Thyroid gland (tissue), 4 donors: ENCODE measurements at regions not wholly inside any gene's neighbourhood (a gene's known extent, or its start where the extent isn't known, plus 50 kb on each side); places are given as distances from the start of the nearest gene placed in this dataset.

Source experiments
- DNase-seq, 2 donors: peaks; one replicate each; pipeline ENCODE4 v3.0.0-alpha.2; 2019
- H3K27ac ChIP-seq, 3 donors: fragments of 200-600 bp; sonication (generic); 1 replicate in 2 of 3; 2 replicates in 1 of 3; pipeline ENCODE4 v1.5.1; 2016 to 2019; ENCODE audit warnings: mild to moderate bottlenecking in 1 of 3, moderate library complexity in 1 of 3
- H3K27me3 ChIP-seq: fragments of 200-600 bp; sonication (generic); one replicate; pipeline ENCODE4 v1.5.1; 2019
- H3K36me3 ChIP-seq, 2 donors: fragments of 200-600 bp; sonication (generic); one replicate each; pipeline ENCODE4 v1.5.1; 2016 to 2019
- H3K4me1 ChIP-seq, 2 donors: fragments of 200-600 bp; sonication (generic); one replicate each; pipeline ENCODE4 v1.5.1; 2017 to 2019
- H3K4me3 ChIP-seq, 3 donors: fragments of 200-600 bp; sonication (generic); replicated peaks in 1 of 3; 1 replicate in 2 of 3; 2 replicates in 1 of 3; pipeline ENCODE4 v1.5.1; 2016; ENCODE audit warnings: mild to moderate bottlenecking in 1 of 3
- H3K9me3 ChIP-seq: fragments of 200-600 bp; sonication (generic); one replicate; pipeline ENCODE4 v1.5.1; 2017
- CTCF ChIP-seq, 6 experiments: fragments of 200-600 bp in 3 of 6; fragments of 450-650 bp in 3 of 6; sonication (generic) in 3 of 6; IDR thresholded peaks; one replicate each; pipeline ENCODE4 v1.5.1; 2016 to 2019; ENCODE audit warnings: antibody characterized with exemption in 6 of 6, mild to moderate bottlenecking in 2 of 6, inconsistent platforms in 1 of 6, moderate library complexity in 1 of 6
- POLR2A ChIP-seq, 2 donors: fragments of 450-650 bp; IDR thresholded peaks; one replicate each; pipeline ENCODE4 v1.6.1; 2017; ENCODE audit warnings: antibody characterized with exemption in 2 of 2, mild to moderate bottlenecking in 2 of 2, moderate library complexity in 1 of 2
- WGBS, 2 donors: methylation state at CpG; one replicate each; pipeline ENCODE4 v1.1.5; 2017; 5-methylcytosine and 5-hydroxymethylcytosine counted together
- intact Hi-C: fragments of 100-400 bp; cut with DNase I; formaldehyde crosslinking; loops from one replicate; pipeline ENCODE4 v1.15.1; 2023

GRCh38 chr4:111883557-111883999 lies 261.7 kb upstream of the FAM241A start:
- WGBS, 2 donors: 39 to 52% methylated on average over 1 of the region's 1 CpG
- Histone ChIP-seq H3K4me3 (no peak overlapping the region), H3K27ac (no peak overlapping the region), H3K36me3 (no peaks in the 10 kb centered on the region), H3K27me3 (no peaks in the 10 kb centered on the region), H3K4me1 (no peaks in the 10 kb centered on the region), H3K9me3 (no peaks in the 10 kb centered on the region)
- no peak for TF ChIP-seq POLR2A (IDR thresholded peaks at IDR 0.05)
- no peak for TF ChIP-seq CTCF (IDR thresholded peaks at IDR 0.05)
- intact Hi-C loops: no loop called here
- DNase-seq: no peak

- no peak overlapping the region for H3K27ac ChIP-seq
- no peaks in the 10 kb centered on the region for H3K36me3 ChIP-seq
- intact Hi-C loops: no loop called here
- H3K9me3 ChIP-seq: no peaks in the 10 kb centered on the region
- 88 to 93% methylated on average over 4 of the region's 4 CpGs for WGBS, 2 donors
- H3K27me3 ChIP-seq: no peaks in the 10 kb centered on the region
- H3K4me1 ChIP-seq: no peaks in the 10 kb centered on the region
- no peak for TF ChIP-seq POLR2A (IDR thresholded peaks at IDR 0.05)
- TF ChIP-seq CTCF (IDR thresholded peaks at IDR 0.05): no peak
- DNase-seq: no peak
- no peak overlapping the region for H3K4me3 ChIP-seq
Measured at GRCh38 chr4:111890412-111890811, 254.8 kb upstream of the FAM241A start.

GRCh38 chr4:111905511-111905910 lies 239.7 kb upstream of the FAM241A start:
- Histone ChIP-seq H3K27ac (no peak overlapping the region), H3K4me1 (no peaks in the 10 kb centered on the region), H3K36me3 (no peaks in the 10 kb centered on the region), H3K4me3 (no peak overlapping the region), H3K27me3 (no peaks in the 10 kb centered on the region), H3K9me3 (no peaks in the 10 kb centered on the region)
- TF ChIP-seq POLR2A (IDR thresholded peaks at IDR 0.05) (no peak), CTCF (IDR thresholded peaks at IDR 0.05) (no peak)
- no peak for DNase-seq
- 82 to 86% methylated on average over 4 of the region's 4 CpGs for WGBS, 2 donors
- intact Hi-C loops: no loop called here

- TF ChIP-seq POLR2A (IDR thresholded peaks at IDR 0.05) (no peak), CTCF (IDR thresholded peaks at IDR 0.05) (no peak)
- H3K27ac ChIP-seq: no peak overlapping the region
- no peak overlapping the region for H3K4me3 ChIP-seq
- DNase-seq: no peak
- H3K9me3 ChIP-seq: no peaks in the 10 kb centered on the region
- no peaks in the 10 kb centered on the region for H3K4me1 ChIP-seq
- 91 to 95% methylated on average over 1 of the region's 1 CpG for WGBS, 2 donors
- H3K36me3 ChIP-seq: no peaks in the 10 kb centered on the region
- intact Hi-C loops: no loop called here
- no peaks in the 10 kb centered on the region for H3K27me3 ChIP-seq
Measured at GRCh38 chr4:111919639-111920038, 225.6 kb upstream of the FAM241A start.

- no peak overlapping the region for H3K4me3 ChIP-seq
- intact Hi-C loops: no loop called here
- 81 to 82% methylated on average over 3 of the region's 3 CpGs for WGBS, 2 donors
- H3K27me3 ChIP-seq: no peaks in the 10 kb centered on the region
- no peaks in the 10 kb centered on the region for H3K9me3 ChIP-seq
- H3K27ac ChIP-seq: no peak overlapping the region
- DNase-seq: no peak
- H3K36me3 ChIP-seq: no peaks in the 10 kb centered on the region
- TF ChIP-seq CTCF (IDR thresholded peaks at IDR 0.05) (no peak), POLR2A (IDR thresholded peaks at IDR 0.05) (no peak)
- no peaks in the 10 kb centered on the region for H3K4me1 ChIP-seq
Measured at GRCh38 chr4:111921714-111922113, 223.5 kb upstream of the FAM241A start.
